Peyer's patch (tissue), 4 donors: ENCODE measurements at regions not wholly inside any gene's neighbourhood (a gene's known extent, or its start where the extent isn't known, plus 50 kb on each side); places are given as distances from the start of the nearest gene placed in this dataset.
"Not testable (repeated sequence)": the region's sequence is repeated elsewhere in the genome, so short reads cannot be mapped to it uniquely, and the experiment has no call there.

ENCODE experiments used
- DNase-seq, 3 donors: peaks; one replicate each; pipeline ENCODE4 v3.0.0-alpha.2; 2017 to 2019
- H3K27ac ChIP-seq, 4 donors: fragments of 200-600 bp; sonication (generic); one replicate each; pipeline ENCODE4 v1.5.1; 2016 to 2019
- H3K27me3 ChIP-seq, 2 donors: fragments of 200-600 bp; sonication (generic); one replicate each; pipeline ENCODE4 v1.5.1; 2019
- H3K36me3 ChIP-seq, 3 donors: fragments of 200-600 bp; sonication (generic); one replicate each; pipeline ENCODE4 v1.5.1; 2016 to 2019
- H3K4me1 ChIP-seq, 4 donors: fragments of 200-600 bp; sonication (generic); one replicate each; pipeline ENCODE4 v1.5.1; 2016 to 2019
- H3K4me3 ChIP-seq, 4 donors: fragments of 200-600 bp; sonication (generic); 1 replicate in 3 of 4; 2 replicates in 1 of 4; pipeline ENCODE4 v1.5.1; 2016 to 2019; ENCODE audit warnings: mild to moderate bottlenecking in 1 of 4
- H3K9me3 ChIP-seq, 4 donors: fragments of 200-600 bp; sonication (generic); one replicate each; pipeline ENCODE4 v1.5.1; 2016 to 2019; ENCODE audit warnings: mild to moderate bottlenecking in 1 of 4
- CTCF ChIP-seq, 6 experiments: fragments of 450-650 bp in 4 of 6; fragments of 200-600 bp in 2 of 6; sonication (generic) in 1 of 6; IDR thresholded peaks; one replicate each; pipeline ENCODE4 v1.5.1; 2017 to 2019; ENCODE audit warnings: antibody characterized with exemption in 6 of 6, mild to moderate bottlenecking in 3 of 6, moderate library complexity in 1 of 6
- POLR2A ChIP-seq, 2 donors: fragments of 450-650 bp; IDR thresholded peaks; one replicate each; pipeline ENCODE4 v1.5.1; 2017; ENCODE audit warnings: antibody characterized with exemption in 2 of 2, mild to moderate bottlenecking in 2 of 2, moderate library complexity in 2 of 2

GRCh38 chr3:87765256-87765655, 293.5 kb downstream of the CGGBP1 start:
- no peaks in the 10 kb centered on the region for H3K9me3 ChIP-seq

GRCh38 chr3:87761795-87762194, 297.0 kb downstream of the CGGBP1 start:
- Histone ChIP-seq H3K27me3 (no peaks in the 10 kb centered on the region), H3K4me1 (no peaks in the 10 kb centered on the region), H3K36me3 (no peaks in the 10 kb centered on the region), H3K9me3 (no peaks in the 10 kb centered on the region), H3K4me3 (no peak overlapping the region), H3K27ac (no peak overlapping the region)
- no peak for DNase-seq
- TF ChIP-seq CTCF (IDR thresholded peaks at IDR 0.05) (no peak), POLR2A (IDR thresholded peaks at IDR 0.05) (no peak)

More at GRCh38 chr3:87765256-87765655, 293.5 kb downstream of the CGGBP1 start:
- Histone ChIP-seq H3K27me3 (no peaks in the 10 kb centered on the region), H3K4me3 (no peak overlapping the region), H3K27ac (no peak overlapping the region), H3K36me3 (no peaks in the 10 kb centered on the region), H3K4me1 (no peaks in the 10 kb centered on the region)
- no peak for TF ChIP-seq CTCF (IDR thresholded peaks at IDR 0.05)
- TF ChIP-seq POLR2A (IDR thresholded peaks at IDR 0.05) = no peak
- no peak for DNase-seq

- no peaks in the 10 kb centered on the region for H3K4me1 ChIP-seq
- no peak overlapping the region for H3K27ac ChIP-seq
- DNase-seq = no peak
- H3K9me3 ChIP-seq = no peaks in the 10 kb centered on the region
- H3K4me3 ChIP-seq = no peak overlapping the region
- TF ChIP-seq CTCF (IDR thresholded peaks at IDR 0.05) (no peak), POLR2A (IDR thresholded peaks at IDR 0.05) (no peak)
- no peaks in the 10 kb centered on the region for H3K27me3 ChIP-seq
- H3K36me3 ChIP-seq = no peaks in the 10 kb centered on the region
Observed at GRCh38 chr3:87761341-87761740, 297.5 kb downstream of the CGGBP1 start.

- no peak for DNase-seq
Observed at GRCh38 chr3:87756616-87757015, 302.2 kb downstream of the CGGBP1 start.

GRCh38 chr3:87755852-87756251, 303.0 kb downstream of the CGGBP1 start:
- Histone ChIP-seq H3K4me3 (no peak overlapping the region), H3K27ac (no peak overlapping the region), H3K4me1 (no peaks in the 10 kb centered on the region), H3K9me3 (no peaks in the 10 kb centered on the region), H3K27me3 (no peaks in the 10 kb centered on the region), H3K36me3 (no peaks in the 10 kb centered on the region)
- TF ChIP-seq CTCF (IDR thresholded peaks at IDR 0.05) = no peak
- no peak for TF ChIP-seq POLR2A (IDR thresholded peaks at IDR 0.05)
- no peak for DNase-seq

More at GRCh38 chr3:87756616-87757015, 302.2 kb downstream of the CGGBP1 start:
- Histone ChIP-seq H3K36me3 (no peaks in the 10 kb centered on the region), H3K27ac (no peak overlapping the region), H3K27me3 (no peaks in the 10 kb centered on the region), H3K4me1 (no peaks in the 10 kb centered on the region), H3K4me3 (no peak overlapping the region), H3K9me3 (no peaks in the 10 kb centered on the region)
- TF ChIP-seq POLR2A (IDR thresholded peaks at IDR 0.05) = no peak
- TF ChIP-seq CTCF (IDR thresholded peaks at IDR 0.05) = no peak

- H3K27ac ChIP-seq = no peak overlapping the region
- DNase-seq = no peak
- H3K4me1 ChIP-seq = no peaks in the 10 kb centered on the region
- H3K9me3 ChIP-seq = peaks cover 0 to 8% (median 0%) of the 10 kb centered on the region in 4 donors
- H3K27me3 ChIP-seq = no peaks in the 10 kb centered on the region
- no peaks in the 10 kb centered on the region for H3K36me3 ChIP-seq
- H3K4me3 ChIP-seq = no peak overlapping the region
- TF ChIP-seq POLR2A (IDR thresholded peaks at IDR 0.05) = no peak
- TF ChIP-seq CTCF (IDR thresholded peaks at IDR 0.05) = no peak
Observed at GRCh38 chr3:87742250-87742649, 316.6 kb downstream of the CGGBP1 start.

GRCh38 chr3:87740894-87741293, 317.9 kb downstream of the CGGBP1 start:
- H3K4me1 ChIP-seq, H3K36me3 ChIP-seq, H3K9me3 ChIP-seq, H3K27me3 ChIP-seq, H3K4me3 ChIP-seq, H3K27ac ChIP-seq, DNase-seq: not testable (repeated sequence)

- not testable (repeated sequence) for H3K27me3 ChIP-seq, H3K27ac ChIP-seq, H3K36me3 ChIP-seq, H3K9me3 ChIP-seq, H3K4me3 ChIP-seq, DNase-seq, H3K4me1 ChIP-seq
Observed at GRCh38 chr3:87737817-87738216, 321.0 kb downstream of the CGGBP1 start.
